ENCODE measurements at regions not wholly inside any gene's neighbourhood (a gene's known extent, or its start where the extent isn't known, plus 50 kb on each side); places are given as distances from the start of the nearest gene placed in this dataset.

GRCh38 chr10:25701652-25702051 lies 232.4 kb upstream of the MYO3A start:
- ATAC-seq, result no peak
- TF ChIP-seq ESRRG (CRISPR knock-in tag; IDR thresholded peaks at IDR 0.05) (no peak), BACH2 (CRISPR knock-in tag; IDR thresholded peaks at IDR 0.05; ENCODE audit: borderline replicate concordance) (no peak), POU6F1 (CRISPR knock-in tag; IDR thresholded peaks at IDR 0.05; ENCODE audit: borderline replicate concordance, low read depth) (no peak), CSDC2 (CRISPR knock-in tag; IDR thresholded peaks at IDR 0.05) (no peak), TSHZ2 (CRISPR knock-in tag; IDR thresholded peaks at IDR 0.05) (no peak), OSR1 (CRISPR knock-in tag; IDR thresholded peaks at IDR 0.05) (no peak), PATZ1 (CRISPR knock-in tag; IDR thresholded peaks at IDR 0.05; ENCODE audit: borderline replicate concordance) (no peak)

- TF ChIP-seq ARNTL (CRISPR knock-in tag; IDR thresholded peaks at IDR 0.05; ENCODE audit: borderline replicate concordance, low read depth) (no peak), CSDC2 (CRISPR knock-in tag; IDR thresholded peaks at IDR 0.05) (no peak), BACH2 (CRISPR knock-in tag; IDR thresholded peaks at IDR 0.05; ENCODE audit: borderline replicate concordance) (no peak), CREB5 (CRISPR knock-in tag; IDR thresholded peaks at IDR 0.05; ENCODE audit: low read depth) (no peak), PPARA (CRISPR knock-in tag; IDR thresholded peaks at IDR 0.05; ENCODE audit: borderline replicate concordance) (no peak), ESRRG (CRISPR knock-in tag; IDR thresholded peaks at IDR 0.05) (no peak), ZNF565 (CRISPR knock-in tag; conservative IDR thresholded peaks at IDR 0.05; ENCODE audit: low read depth) (no peak), ZNF8 (CRISPR knock-in tag; IDR thresholded peaks at IDR 0.05) (no peak), ISL1 (CRISPR knock-in tag; IDR thresholded peaks at IDR 0.05) (no peak), SNAI2 (CRISPR knock-in tag; IDR thresholded peaks at IDR 0.05) (no peak), RARB (CRISPR knock-in tag; IDR thresholded peaks at IDR 0.05) (no peak), OSR1 (CRISPR knock-in tag; IDR thresholded peaks at IDR 0.05) (no peak), TSHZ2 (CRISPR knock-in tag; IDR thresholded peaks at IDR 0.05) (no peak), POU6F1 (CRISPR knock-in tag; IDR thresholded peaks at IDR 0.05; ENCODE audit: borderline replicate concordance, low read depth) (no peak)
- no peak for ATAC-seq
Measured at GRCh38 chr10:25704622-25705021, 229.4 kb upstream of the MYO3A start.

- ATAC-seq, result no peak
- TF ChIP-seq GLIS3 (CRISPR knock-in tag; IDR thresholded peaks at IDR 0.05) (no peak), TOX (CRISPR knock-in tag; IDR thresholded peaks at IDR 0.05; ENCODE audit: borderline replicate concordance) (no peak), BACH2 (CRISPR knock-in tag; IDR thresholded peaks at IDR 0.05; ENCODE audit: borderline replicate concordance) (no peak), CSRNP3 (CRISPR knock-in tag; IDR thresholded peaks at IDR 0.05) (no peak), TCF4 (CRISPR knock-in tag; IDR thresholded peaks at IDR 0.05; ENCODE audit: borderline replicate concordance) (peak; percentile 52; the same call in 1 of the 2 replicates), ZNF70 (CRISPR knock-in tag; IDR thresholded peaks at IDR 0.05) (no peak), ZC3H10 (CRISPR knock-in tag; IDR thresholded peaks at IDR 0.05) (no peak), OSR1 (CRISPR knock-in tag; IDR thresholded peaks at IDR 0.05) (no peak), ZFP3 (CRISPR knock-in tag; IDR thresholded peaks at IDR 0.05) (no peak), ESRRG (CRISPR knock-in tag; IDR thresholded peaks at IDR 0.05) (no peak), CREB5 (CRISPR knock-in tag; IDR thresholded peaks at IDR 0.05; ENCODE audit: low read depth) (no peak), PPARA (CRISPR knock-in tag; IDR thresholded peaks at IDR 0.05; ENCODE audit: borderline replicate concordance) (no peak), ARNTL (CRISPR knock-in tag; IDR thresholded peaks at IDR 0.05; ENCODE audit: borderline replicate concordance, low read depth) (no peak), CSDC2 (CRISPR knock-in tag; IDR thresholded peaks at IDR 0.05) (no peak), ZNF565 (CRISPR knock-in tag; conservative IDR thresholded peaks at IDR 0.05; ENCODE audit: low read depth) (no peak)
Measured at GRCh38 chr10:25707572-25707971, 226.5 kb upstream of the MYO3A start.

All from SK-N-SH treated with all-trans-retinoic acid at 6 μM for 48 hours (cell line).